ENCODE measurements at regions not wholly inside any gene's neighbourhood (a gene's known extent, or its start where the extent isn't known, plus 50 kb on each side); places are given as distances from the start of the nearest gene placed in this dataset.

DNA sequence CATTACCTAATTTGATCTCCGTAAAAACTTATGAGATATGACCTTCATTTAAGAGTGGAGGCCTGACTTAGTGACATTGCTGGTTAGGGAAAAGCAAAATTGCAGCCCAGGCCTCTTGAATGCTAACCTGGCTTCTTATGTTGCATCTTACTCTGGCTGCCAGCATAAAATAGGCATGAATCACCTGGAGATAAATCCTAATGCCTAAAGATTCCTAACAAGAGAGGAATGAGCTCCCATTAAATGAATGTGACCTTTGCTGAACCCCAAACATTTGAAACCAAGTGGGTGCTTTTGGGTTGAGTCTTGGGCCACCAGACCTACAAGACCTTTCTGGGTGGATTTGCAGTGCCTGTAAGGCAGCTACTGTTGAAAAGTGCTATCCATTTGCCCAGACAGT lies 1145.6 kb upstream of the TENM4 start:
- TF ChIP-seq YY1 (IDR thresholded peaks at IDR 0.05; ENCODE audit: low read depth) (no peak), TEAD4 (IDR thresholded peaks at IDR 0.05) (no peak), FOXM1 (IDR thresholded peaks at IDR 0.05; ENCODE audit: borderline replicate concordance, low read depth) (no peak), TCF12 (IDR thresholded peaks at IDR 0.05; ENCODE audit: low read depth) (no peak), NFIC (IDR thresholded peaks at IDR 0.05) (no peak), RAD21 (IDR thresholded peaks at IDR 0.05; ENCODE audit: low read depth) (no peak), TAF1 (IDR thresholded peaks at IDR 0.05; ENCODE audit: low read depth) (no peak), ZBTB7A (IDR thresholded peaks at IDR 0.05; ENCODE audit: low read depth) (no peak), EGR1 (IDR thresholded peaks at IDR 0.05) (no peak), CEBPB (IDR thresholded peaks at IDR 0.05) (no peak), CREB1 (IDR thresholded peaks at IDR 0.05; ENCODE audit: low read depth) (no peak), EP300 (IDR thresholded peaks at IDR 0.05; ENCODE audit: borderline replicate concordance) (no peak)
- TF ChIP-seq, protein P1, sequence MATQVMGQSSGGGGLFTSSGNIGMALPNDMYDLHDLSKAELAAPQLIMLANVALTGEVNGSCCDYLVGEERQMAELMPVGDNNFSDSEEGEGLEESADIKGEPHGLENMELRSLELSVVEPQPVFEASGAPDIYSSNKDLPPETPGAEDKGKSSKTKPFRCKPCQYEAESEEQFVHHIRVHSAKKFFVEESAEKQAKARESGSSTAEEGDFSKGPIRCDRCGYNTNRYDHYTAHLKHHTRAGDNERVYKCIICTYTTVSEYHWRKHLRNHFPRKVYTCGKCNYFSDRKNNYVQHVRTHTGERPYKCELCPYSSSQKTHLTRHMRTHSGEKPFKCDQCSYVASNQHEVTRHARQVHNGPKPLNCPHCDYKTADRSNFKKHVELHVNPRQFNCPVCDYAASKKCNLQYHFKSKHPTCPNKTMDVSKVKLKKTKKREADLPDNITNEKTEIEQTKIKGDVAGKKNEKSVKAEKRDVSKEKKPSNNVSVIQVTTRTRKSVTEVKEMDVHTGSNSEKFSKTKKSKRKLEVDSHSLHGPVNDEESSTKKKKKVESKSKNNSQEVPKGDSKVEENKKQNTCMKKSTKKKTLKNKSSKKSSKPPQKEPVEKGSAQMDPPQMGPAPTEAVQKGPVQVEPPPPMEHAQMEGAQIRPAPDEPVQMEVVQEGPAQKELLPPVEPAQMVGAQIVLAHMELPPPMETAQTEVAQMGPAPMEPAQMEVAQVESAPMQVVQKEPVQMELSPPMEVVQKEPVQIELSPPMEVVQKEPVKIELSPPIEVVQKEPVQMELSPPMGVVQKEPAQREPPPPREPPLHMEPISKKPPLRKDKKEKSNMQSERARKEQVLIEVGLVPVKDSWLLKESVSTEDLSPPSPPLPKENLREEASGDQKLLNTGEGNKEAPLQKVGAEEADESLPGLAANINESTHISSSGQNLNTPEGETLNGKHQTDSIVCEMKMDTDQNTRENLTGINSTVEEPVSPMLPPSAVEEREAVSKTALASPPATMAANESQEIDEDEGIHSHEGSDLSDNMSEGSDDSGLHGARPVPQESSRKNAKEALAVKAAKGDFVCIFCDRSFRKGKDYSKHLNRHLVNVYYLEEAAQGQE (IDR thresholded peaks at IDR 0.05; ENCODE audit: low read depth), result no peak
- TF ChIP-seq, protein P2, sequence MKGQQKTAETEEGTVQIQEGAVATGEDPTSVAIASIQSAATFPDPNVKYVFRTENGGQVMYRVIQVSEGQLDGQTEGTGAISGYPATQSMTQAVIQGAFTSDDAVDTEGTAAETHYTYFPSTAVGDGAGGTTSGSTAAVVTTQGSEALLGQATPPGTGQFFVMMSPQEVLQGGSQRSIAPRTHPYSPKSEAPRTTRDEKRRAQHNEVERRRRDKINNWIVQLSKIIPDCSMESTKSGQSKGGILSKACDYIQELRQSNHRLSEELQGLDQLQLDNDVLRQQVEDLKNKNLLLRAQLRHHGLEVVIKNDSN (IDR thresholded peaks at IDR 0.05), result no peak
- TF ChIP-seq, protein P3, sequence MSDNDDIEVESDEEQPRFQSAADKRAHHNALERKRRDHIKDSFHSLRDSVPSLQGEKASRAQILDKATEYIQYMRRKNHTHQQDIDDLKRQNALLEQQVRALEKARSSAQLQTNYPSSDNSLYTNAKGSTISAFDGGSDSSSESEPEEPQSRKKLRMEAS (IDR thresholded peaks at IDR 0.05), result no peak

DNA sequence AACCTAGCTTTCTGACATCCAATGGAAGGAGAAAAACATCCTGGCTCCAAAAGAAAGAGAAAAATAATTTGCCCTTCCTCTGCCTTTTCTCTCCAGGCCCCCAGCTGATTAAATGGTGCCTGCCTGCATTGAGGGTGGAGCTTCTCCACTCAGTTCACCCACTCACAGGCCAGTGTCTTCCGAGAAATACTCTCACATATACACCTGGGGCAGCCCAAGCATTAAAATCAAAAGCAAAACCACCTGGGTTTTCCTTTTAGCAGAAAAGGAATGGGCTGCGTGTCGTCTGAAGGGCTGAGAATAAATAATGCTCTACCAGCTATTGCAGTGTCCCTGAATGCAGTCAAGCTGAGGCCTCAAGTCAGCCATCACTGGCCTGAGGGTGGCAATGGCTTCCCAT lies 1143.8 kb upstream of the TENM4 start:
- TF ChIP-seq TCF12 (IDR thresholded peaks at IDR 0.05; ENCODE audit: low read depth), result no peak

DNA sequence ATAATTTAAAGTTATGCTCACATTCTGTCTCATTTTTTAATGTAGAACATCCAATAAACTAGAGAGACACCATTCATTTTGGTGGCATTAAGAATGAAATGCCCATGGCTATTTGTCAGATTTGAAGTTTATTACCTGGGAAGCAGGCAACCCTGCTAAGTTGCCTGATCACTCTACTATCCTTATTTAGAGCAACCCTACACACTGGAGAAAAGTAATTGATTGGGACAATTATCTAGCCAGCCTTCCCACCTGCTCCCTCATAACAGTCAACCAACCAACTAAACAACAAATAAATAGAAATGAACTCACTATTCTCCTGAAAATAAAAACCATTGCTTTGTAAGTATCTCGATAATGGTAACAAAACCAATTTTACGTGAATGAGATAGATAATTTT lies 1129.0 kb upstream of the TENM4 start:
- TF ChIP-seq TCF12 (IDR thresholded peaks at IDR 0.05; ENCODE audit: low read depth) (no peak), YY1 (IDR thresholded peaks at IDR 0.05; ENCODE audit: low read depth) (no peak), CREB1 (IDR thresholded peaks at IDR 0.05; ENCODE audit: low read depth) (no peak), RAD21 (IDR thresholded peaks at IDR 0.05; ENCODE audit: low read depth) (no peak), EP300 (IDR thresholded peaks at IDR 0.05; ENCODE audit: borderline replicate concordance) (no peak), ZBTB7A (IDR thresholded peaks at IDR 0.05; ENCODE audit: low read depth) (no peak), CEBPB (IDR thresholded peaks at IDR 0.05) (no peak), TEAD4 (IDR thresholded peaks at IDR 0.05) (no peak), TAF1 (IDR thresholded peaks at IDR 0.05; ENCODE audit: low read depth) (no peak), EGR1 (IDR thresholded peaks at IDR 0.05) (no peak), FOXM1 (IDR thresholded peaks at IDR 0.05; ENCODE audit: borderline replicate concordance, low read depth) (no peak), NFIC (IDR thresholded peaks at IDR 0.05) (no peak)
- TF ChIP-seq, protein P2 (IDR thresholded peaks at IDR 0.05), result no peak
- TF ChIP-seq, protein P3 (IDR thresholded peaks at IDR 0.05), result no peak
- TF ChIP-seq, protein P1 (IDR thresholded peaks at IDR 0.05; ENCODE audit: low read depth), result no peak

DNA sequence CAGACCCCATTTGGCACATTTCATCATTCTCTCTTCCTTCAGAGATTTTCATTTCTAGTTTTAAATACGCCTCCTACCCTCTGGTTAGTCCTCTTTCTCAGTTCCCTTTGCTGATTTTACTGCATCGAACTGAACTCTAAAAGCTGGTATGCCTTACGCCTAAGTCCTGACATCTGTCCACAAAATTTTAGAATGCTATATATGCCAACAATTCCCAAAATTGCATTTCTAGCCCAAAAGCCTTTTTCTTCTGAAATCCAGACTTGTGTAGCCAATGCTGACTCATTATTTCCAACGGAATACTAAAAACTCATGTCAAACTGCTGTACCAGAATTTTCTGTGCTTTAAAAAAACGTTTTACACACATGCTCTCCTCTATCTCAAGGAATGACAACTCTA lies 1124.4 kb upstream of the TENM4 start:
- TF ChIP-seq TAF1 (IDR thresholded peaks at IDR 0.05; ENCODE audit: low read depth), result no peak

DNA sequence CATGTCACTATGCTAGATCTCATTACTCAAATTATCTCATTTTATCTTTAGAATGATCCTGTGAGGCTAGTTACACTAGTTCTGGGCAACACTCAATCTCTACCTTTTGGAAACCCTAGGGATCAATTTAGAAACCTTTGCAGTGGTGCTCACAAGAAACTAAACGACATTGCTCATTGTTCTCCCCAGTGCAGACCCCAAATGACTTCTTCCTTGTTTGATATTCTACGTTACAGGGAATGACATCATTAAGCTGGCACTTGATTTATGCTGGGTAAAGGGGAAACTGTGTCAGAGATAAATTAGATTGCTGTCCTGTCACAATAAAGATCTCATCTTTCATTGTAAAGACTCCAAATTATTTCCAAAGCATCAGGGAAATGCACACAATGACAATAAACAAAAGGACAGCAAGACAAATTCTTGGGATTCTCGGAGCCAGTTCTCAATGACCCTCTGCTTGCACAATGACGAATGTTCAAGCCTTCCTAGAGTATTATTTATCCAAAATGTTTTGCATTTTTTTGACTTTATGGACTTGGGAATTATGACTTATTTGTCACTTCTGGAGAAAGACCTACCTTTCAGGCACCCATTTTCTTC lies 1121.8 kb upstream of the TENM4 start:
- TF ChIP-seq ZBTB7A (IDR thresholded peaks at IDR 0.05; ENCODE audit: low read depth), result no peak
- TF ChIP-seq TAF1 (IDR thresholded peaks at IDR 0.05; ENCODE audit: low read depth), result no peak
- no peak for TF ChIP-seq RAD21 (IDR thresholded peaks at IDR 0.05; ENCODE audit: low read depth)
- no peak for TF ChIP-seq EGR1 (IDR thresholded peaks at IDR 0.05)
- TF ChIP-seq FOXM1 (IDR thresholded peaks at IDR 0.05; ENCODE audit: borderline replicate concordance, low read depth), result no peak
- no peak for TF ChIP-seq TCF12 (IDR thresholded peaks at IDR 0.05; ENCODE audit: low read depth)
- no peak for TF ChIP-seq YY1 (IDR thresholded peaks at IDR 0.05; ENCODE audit: low read depth)
- TF ChIP-seq, protein P3 (IDR thresholded peaks at IDR 0.05), result no peak
- TF ChIP-seq, protein P2 (IDR thresholded peaks at IDR 0.05), result no peak

DNA sequence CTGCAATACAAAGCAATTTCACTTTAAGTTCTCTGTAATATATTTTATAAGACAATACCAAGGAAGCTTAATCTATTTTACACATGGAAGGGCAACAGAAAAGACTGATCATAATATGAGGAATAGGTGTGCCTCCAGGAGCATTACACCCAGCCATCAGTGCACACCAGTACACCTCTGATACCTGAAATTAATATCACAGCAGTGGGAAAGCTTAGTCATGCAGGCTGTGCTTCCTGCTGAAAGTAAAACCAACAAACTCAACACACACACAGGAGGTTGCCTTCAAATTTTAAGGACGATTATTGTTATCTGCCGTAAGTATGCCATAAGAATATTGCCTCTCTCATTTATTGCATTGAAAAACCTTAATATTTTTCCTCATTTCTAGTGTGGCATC lies 1119.1 kb upstream of the TENM4 start:
- TF ChIP-seq EP300 (IDR thresholded peaks at IDR 0.05; ENCODE audit: borderline replicate concordance) (no peak), ZBTB7A (IDR thresholded peaks at IDR 0.05; ENCODE audit: low read depth) (no peak), EGR1 (IDR thresholded peaks at IDR 0.05) (no peak), TEAD4 (IDR thresholded peaks at IDR 0.05) (no peak), CEBPB (IDR thresholded peaks at IDR 0.05) (no peak), YY1 (IDR thresholded peaks at IDR 0.05; ENCODE audit: low read depth) (no peak)
- TF ChIP-seq, protein P1 (IDR thresholded peaks at IDR 0.05; ENCODE audit: low read depth), result no peak
- TF ChIP-seq, protein P2 (IDR thresholded peaks at IDR 0.05), result no peak

Data from Ishikawa (cell line).